MM.1S (cell line): ENCODE measurements at regions not wholly inside any gene's neighbourhood (a gene's known extent, or its start where the extent isn't known, plus 50 kb on each side); places are given as distances from the start of the nearest gene placed in this dataset.

Experiments used
- DNase-seq: peaks from one replicate; pipeline ENCODE4 v3.0.0-alpha.2; 2015
- H2AFZ ChIP-seq: fragments of 300-600 bp; sonication (generic); 2 replicates; pipeline ENCODE4 v1.6.0; 2016; ENCODE audit warnings: antibody characterized with exemption, low read length
- H3F3A ChIP-seq: fragments of 300-600 bp; sonication (generic); 2 replicates; pipeline ENCODE4 v1.6.1; 2016; ENCODE audit warnings: mild to moderate bottlenecking, antibody characterized with exemption, low read length, moderate library complexity, mixed read lengths; ENCODE audit not compliant: insufficient read depth
- H3K27ac ChIP-seq: fragments of 300-600 bp; sonication (generic); 2 replicates; pipeline ENCODE4 v1.5.1; 2016; ENCODE audit warnings: mild to moderate bottlenecking, low read length
- H3K27me3 ChIP-seq: fragments of 300-600 bp; sonication (generic); replicated peaks from 2 replicates; pipeline ENCODE4 v1.6.0; 2016; ENCODE audit warnings: low read length; ENCODE audit not compliant: insufficient read depth
- H3K36me3 ChIP-seq: fragments of 300-600 bp; sonication (generic); replicated peaks from 2 replicates; pipeline ENCODE4 v1.6.1; 2016; ENCODE audit warnings: mild to moderate bottlenecking, low read length, mixed read lengths; ENCODE audit not compliant: insufficient read depth
- H3K4me1 ChIP-seq: fragments of 300-600 bp; sonication (generic); 2 replicates; pipeline ENCODE4 v1.6.1; 2016; ENCODE audit warnings: low read length, mixed read lengths
- H3K4me2 ChIP-seq: fragments of 300-600 bp; sonication (generic); 2 replicates; pipeline ENCODE4 v1.6.0; 2016; ENCODE audit warnings: low read depth, low read length
- H3K4me3 ChIP-seq: fragments of 300-600 bp; sonication (generic); 2 replicates; pipeline ENCODE4 v1.5.1; 2016; ENCODE audit warnings: low read length, mixed read lengths
- H3K79me2 ChIP-seq: fragments of 300-600 bp; sonication (generic); 2 replicates; pipeline ENCODE4 v1.6.1; 2016; ENCODE audit warnings: mixed run types, low read length, mixed read lengths
- H3K9ac ChIP-seq: fragments of 300-600 bp; sonication (generic); 2 replicates; pipeline ENCODE4 v1.6.1; 2016; ENCODE audit warnings: low read length, mixed read lengths
- H3K9me2 ChIP-seq: fragments of 300-600 bp; sonication (generic); replicated peaks from 2 replicates; pipeline ENCODE4 v1.6.1; 2016; ENCODE audit warnings: mild to moderate bottlenecking, low read length, mixed read lengths; ENCODE audit not compliant: insufficient read depth
- H3K9me3 ChIP-seq: fragments of 300-600 bp; sonication (generic); replicated peaks from 2 replicates; pipeline ENCODE4 v1.6.1; 2016; ENCODE audit warnings: mild to moderate bottlenecking, low read length, mixed read lengths; ENCODE audit not compliant: insufficient read depth
- H4K20me1 ChIP-seq: fragments of 300-600 bp; sonication (generic); 2 replicates; pipeline ENCODE4 v1.6.1; 2016; ENCODE audit warnings: mild to moderate bottlenecking, low read length, moderate library complexity, mixed read lengths; ENCODE audit not compliant: insufficient read depth
- EZH2 ChIP-seq: fragments of 300-600 bp; sonication (generic); optimal IDR thresholded peaks from 2 replicates; pipeline ENCODE3; 2017; ENCODE audit warnings: low read depth, mild to moderate bottlenecking, antibody characterized with exemption, low read length, mixed read lengths
- EZH2phosphoT487 ChIP-seq: fragments of 300-600 bp; sonication (generic); IDR thresholded peaks from 2 replicates; pipeline ENCODE4 v1.6.1; 2018; ENCODE audit warnings: antibody characterized with exemption, low read length
- TF ChIP-seq, protein P1 (sequence below): fragments of 300-600 bp; sonication (generic); IDR thresholded peaks from 2 replicates; pipeline ENCODE4 v1.5.1; 2016; ENCODE audit warnings: antibody characterized with exemption, low read length, mixed read lengths

- DNase-seq: no peak
- no peaks in the 10 kb centered on the region for H3K27me3 ChIP-seq
- no peak overlapping the region for H3K9ac ChIP-seq
- TF ChIP-seq EZH2: no peak
- no peak for TF ChIP-seq EZH2phosphoT487
- TF ChIP-seq, protein P1, sequence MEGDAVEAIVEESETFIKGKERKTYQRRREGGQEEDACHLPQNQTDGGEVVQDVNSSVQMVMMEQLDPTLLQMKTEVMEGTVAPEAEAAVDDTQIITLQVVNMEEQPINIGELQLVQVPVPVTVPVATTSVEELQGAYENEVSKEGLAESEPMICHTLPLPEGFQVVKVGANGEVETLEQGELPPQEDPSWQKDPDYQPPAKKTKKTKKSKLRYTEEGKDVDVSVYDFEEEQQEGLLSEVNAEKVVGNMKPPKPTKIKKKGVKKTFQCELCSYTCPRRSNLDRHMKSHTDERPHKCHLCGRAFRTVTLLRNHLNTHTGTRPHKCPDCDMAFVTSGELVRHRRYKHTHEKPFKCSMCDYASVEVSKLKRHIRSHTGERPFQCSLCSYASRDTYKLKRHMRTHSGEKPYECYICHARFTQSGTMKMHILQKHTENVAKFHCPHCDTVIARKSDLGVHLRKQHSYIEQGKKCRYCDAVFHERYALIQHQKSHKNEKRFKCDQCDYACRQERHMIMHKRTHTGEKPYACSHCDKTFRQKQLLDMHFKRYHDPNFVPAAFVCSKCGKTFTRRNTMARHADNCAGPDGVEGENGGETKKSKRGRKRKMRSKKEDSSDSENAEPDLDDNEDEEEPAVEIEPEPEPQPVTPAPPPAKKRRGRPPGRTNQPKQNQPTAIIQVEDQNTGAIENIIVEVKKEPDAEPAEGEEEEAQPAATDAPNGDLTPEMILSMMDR: no peak
- no peaks in the 10 kb centered on the region for H3K9me2 ChIP-seq
- no peaks in the 10 kb centered on the region for H3K9me3 ChIP-seq
- no peaks in the 10 kb centered on the region for H3K36me3 ChIP-seq
- H3K4me3 ChIP-seq: no peak overlapping the region
- no peaks in the 10 kb centered on the region for H3F3A ChIP-seq
- no peaks in the 10 kb centered on the region for H3K4me1 ChIP-seq
- H2AFZ ChIP-seq: no peak overlapping the region
- no peak overlapping the region for H3K27ac ChIP-seq
- no peaks in the 10 kb centered on the region for H3K79me2 ChIP-seq
- H4K20me1 ChIP-seq: no peaks in the 10 kb centered on the region
- no peak overlapping the region for H3K4me2 ChIP-seq
Measured at GRCh38 chrX:18016941-18017340, 155.8 kb upstream of the RAI2 start.

GRCh38 chrX:18010253-18010652 is 149.2 kb upstream of the RAI2 start:
- Histone ChIP-seq H3K9ac (no peak overlapping the region), H2AFZ (no peak overlapping the region), H3K4me3 (no peak overlapping the region), H4K20me1 (no peaks in the 10 kb centered on the region), H3K4me2 (no peak overlapping the region), H3F3A (no peaks in the 10 kb centered on the region), H3K36me3 (no peaks in the 10 kb centered on the region), H3K4me1 (no peaks in the 10 kb centered on the region), H3K79me2 (no peaks in the 10 kb centered on the region), H3K27me3 (no peaks in the 10 kb centered on the region), H3K9me2 (no peaks in the 10 kb centered on the region), H3K9me3 (no peaks in the 10 kb centered on the region), H3K27ac (no peak overlapping the region)
- TF ChIP-seq EZH2 (no peak), EZH2phosphoT487 (no peak)
- TF ChIP-seq, protein P1: no peak
- no peak for DNase-seq

- Histone ChIP-seq H3K4me3 (no peak overlapping the region), H3K4me1 (no peaks in the 10 kb centered on the region), H4K20me1 (no peaks in the 10 kb centered on the region), H3K79me2 (no peaks in the 10 kb centered on the region), H3F3A (no peaks in the 10 kb centered on the region), H3K36me3 (no peaks in the 10 kb centered on the region), H3K9me3 (no peaks in the 10 kb centered on the region), H2AFZ (no peak overlapping the region), H3K27ac (no peak overlapping the region), H3K27me3 (no peaks in the 10 kb centered on the region), H3K9me2 (no peaks in the 10 kb centered on the region), H3K9ac (no peak overlapping the region), H3K4me2 (no peak overlapping the region)
- TF ChIP-seq, protein P1: no peak
- TF ChIP-seq EZH2 (no peak), EZH2phosphoT487 (no peak)
- no peak for DNase-seq
Measured at GRCh38 chrX:18003876-18004275, 142.8 kb upstream of the RAI2 start.
